Cardiac septum (tissue), 1 donor: ENCODE measurements at regions not wholly inside any gene's neighbourhood (a gene's known extent, or its start where the extent isn't known, plus 50 kb on each side); places are given as distances from the start of the nearest gene placed in this dataset.
"Not testable (repeated sequence)": the region's sequence is repeated elsewhere in the genome, so short reads cannot be mapped to it uniquely, and the experiment has no call there.

Experiments
- DNase-seq: peaks from one replicate; pipeline ENCODE4 v3.0.0-alpha.2; 2020; ENCODE audit warnings: low spot score
- intact Hi-C: fragments of 100-400 bp; cut with DNase I; formaldehyde crosslinking; loops from one replicate; pipeline ENCODE4 v1.14.0; 2022
- donor health status: DM: no; HTN: no; CAD: no.

GRCh38 chr13:86409466-86410241, 610.4 kb upstream of the SLITRK6 start:
- DNase-seq: no peak
- intact Hi-C loops: no loop called here

GRCh38 chr13:86425170-86425815, 626.1 kb upstream of the SLITRK6 start:
- DNase-seq: no peak
- intact Hi-C loops: no loop called here

GRCh38 chr13:86426437-86426836, 627.2 kb upstream of the SLITRK6 start:
- DNase-seq: no peak
- intact Hi-C loops: no loop called here

- intact Hi-C loops: no loop called here
- DNase-seq: no peak
Measured at GRCh38 chr13:86429756-86430155, 630.5 kb upstream of the SLITRK6 start.

- no peak for DNase-seq
- intact Hi-C loops: no loop called here
Measured at GRCh38 chr13:86438034-86438433, 638.8 kb upstream of the SLITRK6 start.

- intact Hi-C loops: no loop called here
- DNase-seq: no peak
Measured at GRCh38 chr13:86445206-86445605, 646.0 kb upstream of the SLITRK6 start.

- no peak for DNase-seq
- intact Hi-C loops: no loop called here
Measured at GRCh38 chr13:86445672-86446071, 646.5 kb upstream of the SLITRK6 start.

- DNase-seq: no peak
- intact Hi-C loops: no loop called here
Measured at GRCh38 chr13:86446311-86446710, 647.1 kb upstream of the SLITRK6 start.

GRCh38 chr13:86447479-86447878, 648.3 kb upstream of the SLITRK6 start:
- intact Hi-C loops: no loop called here
- no peak for DNase-seq

- no peak for DNase-seq
- intact Hi-C loops: no loop called here
Measured at GRCh38 chr13:86462011-86462410, 662.8 kb upstream of the SLITRK6 start.

GRCh38 chr13:86464193-86464592, 665.0 kb upstream of the SLITRK6 start:
- intact Hi-C loops: no loop called here

GRCh38 chr13:86474971-86475370, 675.8 kb upstream of the SLITRK6 start:
- no peak for DNase-seq
- intact Hi-C loops: no loop called here

More at GRCh38 chr13:86464193-86464592, 665.0 kb upstream of the SLITRK6 start:
- no peak for DNase-seq

GRCh38 chr13:86476656-86477055, 677.4 kb upstream of the SLITRK6 start:
- intact Hi-C loops: no loop called here
- no peak for DNase-seq

GRCh38 chr13:86486582-86486981, 687.4 kb upstream of the SLITRK6 start:
- no peak for DNase-seq
- intact Hi-C loops: no loop called here

- intact Hi-C loops: no loop called here
- DNase-seq: no peak
Measured at GRCh38 chr13:86491121-86491520, 691.9 kb upstream of the SLITRK6 start.

- intact Hi-C loops, DNase-seq: not testable (repeated sequence)
Measured at GRCh38 chr13:86501931-86502330, 702.7 kb upstream of the SLITRK6 start.

- intact Hi-C loops: no loop called here
- no peak for DNase-seq
Measured at GRCh38 chr13:86510792-86511191, 711.6 kb upstream of the SLITRK6 start.

- intact Hi-C loops: no loop called here
- no peak for DNase-seq
Measured at GRCh38 chr13:86541461-86541860, 742.2 kb upstream of the SLITRK6 start.

GRCh38 chr13:86554066-86554465, 754.8 kb upstream of the SLITRK6 start:
- no peak for DNase-seq
- intact Hi-C loops: no loop called here

- DNase-seq: no peak
- intact Hi-C loops: no loop called here
Measured at GRCh38 chr13:86559901-86560300, 760.7 kb upstream of the SLITRK6 start.

GRCh38 chr13:86562866-86563265, 763.6 kb upstream of the SLITRK6 start:
- DNase-seq: no peak
- intact Hi-C loops: no loop called here
